ENCODE measurements at regions not wholly inside any gene's neighbourhood (a gene's known extent, or its start where the extent isn't known, plus 50 kb on each side); places are given as distances from the start of the nearest gene placed in this dataset.

GRCh38 chr14:22386924-22387775, 201.9 kb downstream of the DAD1 start:
- TF ChIP-seq ARNTL (CRISPR knock-in tag; IDR thresholded peaks at IDR 0.05; ENCODE audit: borderline replicate concordance, low read depth), result no peak
- TF ChIP-seq TOX (CRISPR knock-in tag; IDR thresholded peaks at IDR 0.05; ENCODE audit: borderline replicate concordance), result no peak
- TF ChIP-seq CSRNP3 (CRISPR knock-in tag; IDR thresholded peaks at IDR 0.05), result no peak
- no peak for TF ChIP-seq GLIS3 (CRISPR knock-in tag; IDR thresholded peaks at IDR 0.05)
- TF ChIP-seq ZC3H10 (CRISPR knock-in tag; IDR thresholded peaks at IDR 0.05), result no peak
- no peak for TF ChIP-seq PATZ1 (CRISPR knock-in tag; IDR thresholded peaks at IDR 0.05; ENCODE audit: borderline replicate concordance)
